Natural killer cell (primary cell): ENCODE measurements at regions not wholly inside any gene's neighbourhood (a gene's known extent, or its start where the extent isn't known, plus 50 kb on each side); places are given as distances from the start of the nearest gene placed in this dataset.
"Not testable (repeated sequence)": the region's sequence is repeated elsewhere in the genome, so short reads cannot be mapped to it uniquely, and the experiment has no call there.

Source experiments
- ATAC-seq, 3 donors: fragments of 150-1000 bp in 2 of 3; fragments of 200-7000 bp in 1 of 3; cut with Tn5 transposase; 1 replicate in 1 of 3; 2 replicates in 2 of 3; pipeline ENCODE4 v1.10.0; 2021; ENCODE audit warnings: mild to moderate bottlenecking in 2 of 3, moderate library complexity in 2 of 3
- DNase-seq, 2 donors: peaks; one replicate each; pipeline versions ENCODE4 v3.0.0 to v3.0.0-alpha.2; 2013 to 2021; ENCODE audit warnings: mixed read lengths in 1 of 2
- H3K27ac ChIP-seq: one replicate; pipeline ENCODE4 v1.5.1; 2013; ENCODE audit warnings: mild to moderate bottlenecking, low read length
- H3K27me3 ChIP-seq: one replicate; pipeline ENCODE4 v1.6.1; 2013; ENCODE audit warnings: low read length; ENCODE audit not compliant: control insufficient read depth, insufficient read depth
- H3K36me3 ChIP-seq: one replicate; pipeline ENCODE4 v1.6.1; 2013; ENCODE audit warnings: low read length; ENCODE audit not compliant: control insufficient read depth, insufficient read depth
- H3K4me1 ChIP-seq: one replicate; pipeline ENCODE4 v1.6.1; 2013; ENCODE audit warnings: low read length; ENCODE audit not compliant: control insufficient read depth, insufficient read depth
- H3K4me3 ChIP-seq: one replicate; pipeline ENCODE4 v1.5.1; 2013; ENCODE audit warnings: low read length
- H3K9me3 ChIP-seq: one replicate; pipeline ENCODE4 v1.6.1; 2013; ENCODE audit warnings: low read length; ENCODE audit not compliant: control insufficient read depth, insufficient read depth
- H3K27ac Mint-ChIP-seq, 2 donors: one replicate each; pipeline ENCODE4 v1.8.0; 2022; ENCODE audit warnings: mild to moderate bottlenecking in 2 of 2, mixed read lengths in 2 of 2, moderate library complexity in 1 of 2
- H3K27me3 Mint-ChIP-seq, 2 donors: one replicate each; pipeline ENCODE4 v1.8.0; 2022; ENCODE audit warnings: low read depth in 2 of 2, mixed read lengths in 2 of 2
- H3K36me3 Mint-ChIP-seq: one replicate; pipeline ENCODE4 v1.8.0; 2022; ENCODE audit warnings: mixed read lengths
- H3K4me1 Mint-ChIP-seq, 2 donors: one replicate each; pipeline ENCODE4 v1.8.0; 2022; ENCODE audit warnings: mixed read lengths in 2 of 2
- H3K4me3 Mint-ChIP-seq: one replicate; pipeline ENCODE4 v1.8.0; 2022; ENCODE audit warnings: mild to moderate bottlenecking, moderate library complexity, mixed read lengths
- H3K9me3 Mint-ChIP-seq, 2 donors: one replicate each; pipeline ENCODE4 v1.8.0; 2022; ENCODE audit warnings: mixed read lengths in 2 of 2
- CTCF ChIP-seq: fragments of 200-600 bp; IDR thresholded peaks from one replicate; pipeline ENCODE4 v1.8.0; 2022; ENCODE audit warnings: antibody characterized with exemption
- WGBS: methylation state at CpG from one replicate; pipeline ENCODE4 v1.1.7; 2013; ENCODE audit warnings: missing lambda C conversion rate; ENCODE audit not compliant: insufficient coverage; 5-methylcytosine and 5-hydroxymethylcytosine counted together
- intact Hi-C: fragments of 100-400 bp; cut with micrococcal nuclease; formaldehyde crosslinking; loops from one replicate; pipeline ENCODE4 v1.14.2; 2022

- WGBS: 72% methylated on average over 4 of the region's 4 CpGs
- intact Hi-C loops: no loop called here
- H3K9me3 ChIP-seq: no peaks in the 10 kb centered on the region
- H3K4me3 ChIP-seq: no peak overlapping the region
- Mint-ChIP-seq H3K4me3 (no peak overlapping the region), H3K36me3 (peaks cover 6% of the 10 kb centered on the region), H3K27ac (no peak overlapping the region), H3K9me3 (peaks cover 17 to 31% of the 10 kb centered on the region in 2 donors), H3K27me3 (no peaks in the 10 kb centered on the region), H3K4me1 (no peaks in the 10 kb centered on the region)
- DNase-seq (no peak), ATAC-seq (no peak)
- H3K36me3 ChIP-seq: no peaks in the 10 kb centered on the region
- H3K4me1 ChIP-seq: no peaks in the 10 kb centered on the region
- H3K27ac ChIP-seq: no peak overlapping the region
- H3K27me3 ChIP-seq: no peaks in the 10 kb centered on the region
- TF ChIP-seq CTCF: no peak
These were observed 384.4 kb upstream of the ARPP21 start for GRCh38 chr3:35254917-35255316.

GRCh38 chr3:35257641-35258040, 381.7 kb upstream of the ARPP21 start:
- H3K27ac Mint-ChIP-seq: no peak overlapping the region
- TF ChIP-seq CTCF: no peak
- ATAC-seq (no peak), DNase-seq (no peak)
- peaks cover 3% of the 10 kb centered on the region for H3K9me3 ChIP-seq
- no peaks in the 10 kb centered on the region for H3K27me3 ChIP-seq
- H3K4me3 Mint-ChIP-seq: no peak overlapping the region
- no peaks in the 10 kb centered on the region for H3K4me1 ChIP-seq
- H3K27ac ChIP-seq: no peak overlapping the region
- no peaks in the 10 kb centered on the region for H3K36me3 ChIP-seq
- intact Hi-C loops: no loop called here
- H3K4me1 Mint-ChIP-seq: no peaks in the 10 kb centered on the region
- H3K4me3 ChIP-seq: no peak overlapping the region
- H3K36me3 Mint-ChIP-seq: peaks cover 6% of the 10 kb centered on the region
- H3K9me3 Mint-ChIP-seq: peaks cover 15 to 28% of the 10 kb centered on the region in 2 donors
- H3K27me3 Mint-ChIP-seq: no peaks in the 10 kb centered on the region

GRCh38 chr3:35262406-35262805, 376.9 kb upstream of the ARPP21 start:
- no peaks in the 10 kb centered on the region for H3K27me3 Mint-ChIP-seq
- Histone ChIP-seq H3K9me3 (peaks cover 3% of the 10 kb centered on the region), H3K27me3 (no peaks in the 10 kb centered on the region), H3K4me1 (no peaks in the 10 kb centered on the region), H3K27ac (no peak overlapping the region), H3K4me3 (no peak overlapping the region), H3K36me3 (no peaks in the 10 kb centered on the region)
- H3K9me3 Mint-ChIP-seq: peaks cover 5 to 21% of the 10 kb centered on the region in 2 donors
- DNase-seq: no peak
- no peak overlapping the region for H3K27ac Mint-ChIP-seq
- TF ChIP-seq CTCF: no peak
- no peak for ATAC-seq
- no peaks in the 10 kb centered on the region for H3K4me1 Mint-ChIP-seq
- intact Hi-C loops: no loop called here
- no peak overlapping the region for H3K4me3 Mint-ChIP-seq
- H3K36me3 Mint-ChIP-seq: peaks cover 6% of the 10 kb centered on the region

GRCh38 chr3:35263477-35263876, 375.8 kb upstream of the ARPP21 start:
- H3K4me3 Mint-ChIP-seq: no peak overlapping the region
- peaks cover 6% of the 10 kb centered on the region for H3K36me3 Mint-ChIP-seq
- no peak overlapping the region for H3K4me3 ChIP-seq
- 80% methylated on average over 1 of the region's 1 CpG for WGBS
- ATAC-seq: no peak
- H3K9me3 Mint-ChIP-seq: peaks cover 3 to 13% of the 10 kb centered on the region in 2 donors
- H3K4me1 Mint-ChIP-seq: no peaks in the 10 kb centered on the region
- H3K27ac Mint-ChIP-seq: no peak overlapping the region
- no peak overlapping the region for H3K27ac ChIP-seq
- peaks cover 3% of the 10 kb centered on the region for H3K9me3 ChIP-seq
- intact Hi-C loops: no loop called here
- TF ChIP-seq CTCF: no peak
- H3K4me1 ChIP-seq: no peaks in the 10 kb centered on the region
- no peaks in the 10 kb centered on the region for H3K36me3 ChIP-seq
- no peak for DNase-seq
- H3K27me3 ChIP-seq: no peaks in the 10 kb centered on the region
- H3K27me3 Mint-ChIP-seq: no peaks in the 10 kb centered on the region

GRCh38 chr3:35266065-35266464, 373.3 kb upstream of the ARPP21 start:
- H3K4me3 ChIP-seq, H3K4me3 Mint-ChIP-seq, H3K9me3 ChIP-seq, DNase-seq, H3K36me3 ChIP-seq, H3K27me3 ChIP-seq, H3K27me3 Mint-ChIP-seq, H3K4me1 Mint-ChIP-seq, H3K27ac ChIP-seq, H3K36me3 Mint-ChIP-seq, H3K27ac Mint-ChIP-seq, ATAC-seq, intact Hi-C loops, H3K4me1 ChIP-seq: not testable (repeated sequence)
- WGBS: 93% methylated on average over 11 of the region's 12 CpGs
- H3K9me3 Mint-ChIP-seq: peaks cover 4 to 14% of the 10 kb centered on the region in 2 donors
